H1 (cell line): ENCODE measurements at regions not wholly inside any gene's neighbourhood (a gene's known extent, or its start where the extent isn't known, plus 50 kb on each side); places are given as distances from the start of the nearest gene placed in this dataset.

Experiments used
- CTCF ChIA-PET: fragments of 300-600 bp; sonication (Branson Sonifier 250); formaldehyde crosslinking; loops from one replicate; lab custom pipeline; 2021; ENCODE audit not compliant: partially characterized antibody; lab: Charles Lee
- POLR2A ChIA-PET: fragments of 300-600 bp; sonication (Branson Sonifier 250); formaldehyde crosslinking; loops from one replicate; lab custom pipeline; 2021; ENCODE audit warnings: inconsistent platforms; ENCODE audit not compliant: partially characterized antibody; lab: Charles Lee
- DNase-seq, 2 experiments: peaks; one replicate each; pipeline versions ENCODE4 v3.0.0 to v3.0.0-alpha.2; 2010 to 2022; ENCODE audit warnings: low spot score in 2 of 2, low read depth in 1 of 2, mixed read lengths in 1 of 2
- FAIRE-seq: peaks from 2 replicates; lab custom pipeline; 2011; peaks lifted over from hg19 to GRCh38; lab: Jason Lieb, UNC
- H2AFZ ChIP-seq: 2 replicates; pipeline ENCODE4 v1.8.1; 2012; ENCODE audit warnings: low read length, inconsistent platforms
- H2AK5ac ChIP-seq: 2 replicates; pipeline ENCODE4 v1.6.1; 2013; ENCODE audit warnings: low read depth, low read length
- H2BK120ac ChIP-seq: replicated peaks from 2 replicates; pipeline ENCODE3; 2013; ENCODE audit warnings: low read depth, low read length, inconsistent platforms
- H2BK12ac ChIP-seq: 2 replicates; pipeline ENCODE4 v1.6.1; 2013; ENCODE audit warnings: low read depth, low read length
- H2BK15ac ChIP-seq: 2 replicates; pipeline ENCODE4 v1.6.1; 2013; ENCODE audit warnings: low read length
- H2BK20ac ChIP-seq: 2 replicates; pipeline ENCODE4 v1.6.1; 2013; ENCODE audit warnings: low read length
- H2BK5ac ChIP-seq: 2 replicates; pipeline ENCODE4 v1.6.1; 2013; ENCODE audit warnings: low read depth, low read length
- H3K14ac ChIP-seq: 2 replicates; pipeline ENCODE4 v1.6.1; 2013; ENCODE audit warnings: inconsistent platforms; ENCODE audit not compliant: insufficient read length
- H3K18ac ChIP-seq: 2 replicates; pipeline ENCODE4 v1.6.1; 2013; ENCODE audit warnings: low read length; ENCODE audit errors: extremely low read depth
- H3K23ac ChIP-seq: 2 replicates; pipeline ENCODE4 v1.6.1; 2013; ENCODE audit warnings: inconsistent platforms; ENCODE audit not compliant: insufficient read length
- H3K23me2 ChIP-seq: 2 replicates; pipeline ENCODE4 v1.6.1; 2013; ENCODE audit warnings: low read depth, low read length
- H3K27ac ChIP-seq: 2 replicates; pipeline ENCODE4 v1.6.1; 2011; ENCODE audit warnings: low read depth, low read length, inconsistent platforms
- H3K27me3 ChIP-seq, 4 experiments: replicated peaks in 1 of 4; 1 replicate in 1 of 4; 2 replicates in 3 of 4; pipeline versions ENCODE4 v1.6.1 to v1.8.1; 2011 to 2013; ENCODE audit warnings: low read length in 3 of 4, mild to moderate bottlenecking in 3 of 4, inconsistent platforms in 2 of 4, mixed read lengths in 2 of 4, moderate library complexity in 1 of 4; ENCODE audit not compliant: control insufficient read depth in 3 of 4, insufficient read depth in 3 of 4; ENCODE audit errors: extremely low read depth in 1 of 4
- H3K36me3 ChIP-seq, 4 experiments: 2 replicates each; pipeline versions ENCODE4 v1.6.1 to v1.8.1; 2011 to 2013; ENCODE audit warnings: mild to moderate bottlenecking in 4 of 4, low read length in 3 of 4, moderate library complexity in 2 of 4, control low read depth in 1 of 4, inconsistent platforms in 1 of 4; ENCODE audit not compliant: insufficient read depth in 4 of 4, control insufficient read depth in 2 of 4
- H3K4ac ChIP-seq: replicated peaks from 2 replicates; pipeline ENCODE3; 2013; ENCODE audit warnings: low read length, low read depth, mixed read lengths, inconsistent platforms; ENCODE audit not compliant: insufficient read length
- H3K4me1 ChIP-seq, 4 experiments: replicated peaks in 1 of 4; 1 replicate in 1 of 4; 2 replicates in 3 of 4; pipeline versions ENCODE4 v1.6.1 to v1.8.1; 2011 to 2013; ENCODE audit warnings: low read length in 3 of 4, inconsistent platforms in 2 of 4, mixed read lengths in 1 of 4; ENCODE audit not compliant: insufficient read depth in 4 of 4, control insufficient read depth in 3 of 4
- H3K4me2 ChIP-seq, 2 experiments: 2 replicates each; pipeline versions ENCODE4 v1.6.1 to v1.8.1; 2011 to 2013; ENCODE audit warnings: low read depth in 2 of 2, low read length in 2 of 2, control low read depth in 1 of 2, inconsistent platforms in 1 of 2, mild to moderate bottlenecking in 1 of 2; ENCODE audit not compliant: insufficient read depth in 1 of 2
- H3K4me3 ChIP-seq, 4 experiments: fragments of 200-600, 300-600 bp in 1 of 4; sonication (generic), shearing (Covaris generic), sonication (Bioruptor Twin) in 1 of 4; 2 replicates each; pipeline versions ENCODE4 v1.5.1 to v1.8.1; 2011 to 2016; ENCODE audit warnings: low read length in 4 of 4, low read depth in 3 of 4, control low read depth in 2 of 4, inconsistent platforms in 2 of 4, mild to moderate bottlenecking in 2 of 4, mixed read lengths in 1 of 4, moderate library complexity in 1 of 4; ENCODE audit not compliant: insufficient read depth in 2 of 4; ENCODE audit errors: extremely low read depth in 1 of 4
- H3K56ac ChIP-seq: replicated peaks from 2 replicates; pipeline ENCODE3; 2013; ENCODE audit warnings: low read depth, mild to moderate bottlenecking, mixed read lengths, low read length, inconsistent platforms; ENCODE audit not compliant: insufficient read length
- H3K79me1 ChIP-seq: 2 replicates; pipeline ENCODE4 v1.6.1; 2013; ENCODE audit warnings: low read depth, low read length, control low read depth
- H3K79me2 ChIP-seq, 2 experiments: 2 replicates each; pipeline versions ENCODE4 v1.6.1 to v1.8.1; 2012 to 2013; ENCODE audit warnings: low read length in 2 of 2, mild to moderate bottlenecking in 2 of 2, inconsistent platforms in 1 of 2; ENCODE audit not compliant: insufficient read depth in 2 of 2, control insufficient read depth in 1 of 2
- H3K9ac ChIP-seq, 4 experiments: replicated peaks in 1 of 4; 1 replicate in 1 of 4; 2 replicates in 3 of 4; pipeline versions ENCODE4 v1.6.1 to v1.8.1; 2011 to 2013; ENCODE audit warnings: low read depth in 3 of 4, low read length in 3 of 4, control low read depth in 2 of 4, mild to moderate bottlenecking in 2 of 4, moderate library complexity in 2 of 4, inconsistent platforms in 1 of 4; ENCODE audit errors: extremely low read depth in 1 of 4
- H3K9me3 ChIP-seq, 2 experiments: 2 replicates each; pipeline versions ENCODE4 v1.6.1 to v1.8.1; 2012 to 2013; ENCODE audit warnings: mild to moderate bottlenecking in 2 of 2, moderate library complexity in 2 of 2, control low read depth in 1 of 2, inconsistent platforms in 1 of 2, low read depth in 1 of 2, low read length in 1 of 2, mixed read lengths in 1 of 2; ENCODE audit not compliant: insufficient read depth in 2 of 2
- H4K20me1 ChIP-seq, 2 experiments: replicated peaks in 1 of 2; 2 replicates each; pipeline versions ENCODE3 to v1.8.1; 2011 to 2013; ENCODE audit warnings: inconsistent platforms in 2 of 2, low read length in 2 of 2, mild to moderate bottlenecking in 1 of 2; ENCODE audit not compliant: insufficient read depth in 2 of 2, control insufficient read depth in 1 of 2
- H4K5ac ChIP-seq: 2 replicates; pipeline ENCODE4 v1.6.1; 2013; ENCODE audit warnings: low read length, low read depth, mixed read lengths, inconsistent platforms; ENCODE audit not compliant: insufficient read length
- H4K8ac ChIP-seq: 2 replicates; pipeline ENCODE4 v1.8.0; 2013; ENCODE audit warnings: mild to moderate bottlenecking, moderate library complexity, low read length, inconsistent platforms; ENCODE audit not compliant: insufficient read depth; ENCODE audit errors: extremely low read depth
- H4K91ac ChIP-seq: replicated peaks from 2 replicates; pipeline ENCODE3; 2013; ENCODE audit warnings: low read length, mixed read lengths, inconsistent platforms; ENCODE audit not compliant: insufficient read length
- ASH2L ChIP-seq: fragments of 200-600, 300-600 bp; sonication (generic); IDR thresholded peaks from one replicate; pipeline ENCODE4 v1.7.1; 2017; ENCODE audit warnings: low read length
- HDAC6 ChIP-seq: IDR thresholded peaks from one replicate; pipeline ENCODE4 v1.7.1; 2012; ENCODE audit warnings: low read depth, mild to moderate bottlenecking, inconsistent platforms, low read length, moderate library complexity
- MAX ChIP-seq: IDR thresholded peaks from 2 replicates; pipeline ENCODE4 v1.6.1; 2012; ENCODE audit warnings: inconsistent platforms
- ZNF274 ChIP-seq: IDR thresholded peaks from 2 replicates; pipeline ENCODE4 v1.7.0; 2012; ENCODE audit warnings: low read length, borderline replicate concordance; ENCODE audit errors: extremely low read depth
- WGBS, 2 experiments: shearing (Covaris generic) in 1 of 2; methylation state at CpG; one replicate each; pipeline versions ENCODE4 v1.1.6 to v1.1.7; 2013 to 2015; ENCODE audit warnings: low lambda C conversion rate in 2 of 2, mixed read lengths in 2 of 2, inconsistent platforms in 1 of 2, low coverage in 1 of 2, missing lambda C conversion rate in 1 of 2; ENCODE audit not compliant: insufficient replicate concordance in 2 of 2, insufficient coverage in 1 of 2, insufficient read length in 1 of 2; ENCODE audit errors: extremely low coverage in 1 of 2, missing lambda C conversion rate in 1 of 2; 5-methylcytosine and 5-hydroxymethylcytosine counted together

DNA sequence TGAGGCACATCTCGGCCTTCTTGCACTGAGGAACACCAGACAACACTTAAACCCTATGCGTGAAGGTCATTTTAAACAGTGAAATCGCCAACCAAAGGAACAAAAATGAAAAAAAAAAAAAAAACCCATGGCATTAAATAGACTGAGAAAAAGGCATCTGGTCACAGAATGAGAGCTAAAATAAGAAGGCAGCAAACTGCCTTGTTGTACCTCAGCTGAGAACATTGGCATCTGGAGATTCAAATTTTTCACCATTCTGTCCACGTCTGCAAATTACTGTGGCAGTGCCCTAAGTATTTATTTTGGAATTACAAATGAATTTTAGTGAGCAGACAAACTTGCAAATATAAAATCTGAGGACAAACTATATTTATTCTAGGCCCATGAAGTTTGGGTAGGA lies 82.6 kb upstream of the POU1F1 start:
- H3K27me3 ChIP-seq, result no peaks in the 10 kb centered on the region
- H3K4me3 ChIP-seq, result no peak overlapping the region
- no peak overlapping the region for H2BK5ac ChIP-seq
- H4K5ac ChIP-seq, result no peak overlapping the region
- ChIA-PET POLR2A (no interaction called here), CTCF (interaction anchor here (2.9 kb wide), 1 partner anchor 9 kb away, joined by 14 read pairs; no protein-coding TSS in a partner anchor)
- no peak overlapping the region for H2AFZ ChIP-seq
- H3K9me3 ChIP-seq, result no peaks in the 10 kb centered on the region
- no peaks in the 10 kb centered on the region for H3K79me1 ChIP-seq
- FAIRE-seq, result no peak
- no peak overlapping the region for H3K27ac ChIP-seq
- H3K23me2 ChIP-seq, result no peaks in the 10 kb centered on the region
- no peak overlapping the region for H3K9ac ChIP-seq
- H2BK20ac ChIP-seq, result no peak overlapping the region
- H3K23ac ChIP-seq, result no peak overlapping the region
- H3K14ac ChIP-seq, result no peak overlapping the region
- H3K56ac ChIP-seq, result no peak overlapping the region
- H4K20me1 ChIP-seq, result no peaks in the 10 kb centered on the region
- no peak overlapping the region for H4K8ac ChIP-seq
- no peak overlapping the region for H3K4ac ChIP-seq
- no peak overlapping the region for H2BK15ac ChIP-seq
- no peak overlapping the region for H2BK12ac ChIP-seq
- no peaks in the 10 kb centered on the region for H3K79me2 ChIP-seq
- H3K4me2 ChIP-seq, result no peak overlapping the region
- no peaks in the 10 kb centered on the region for H3K36me3 ChIP-seq
- no peak overlapping the region for H2BK120ac ChIP-seq
- no peak overlapping the region for H2AK5ac ChIP-seq
- TF ChIP-seq HDAC6 (no peak), ZNF274 (no peak), MAX (no peak), ASH2L (no peak)
- no peak overlapping the region for H4K91ac ChIP-seq
- no peak for DNase-seq
- no peak overlapping the region for H3K18ac ChIP-seq
- WGBS, 2 experiments, result 79% methylated on average over 4 of the region's 4 CpGs; no CpG with 5 or more reads in 1 of the 2 experiments
- peaks cover 0 to 3% (median 0%) of the 10 kb centered on the region in 4 experiments; a peak in 1 of 7 replicates for H3K4me1 ChIP-seq
